IPS DF 4.7 (cell line): ENCODE measurements at regions not wholly inside any gene's neighbourhood (a gene's known extent, or its start where the extent isn't known, plus 50 kb on each side); places are given as distances from the start of the nearest gene placed in this dataset.
A peak's percentile ranks its signal among the peaks of the same experiment; 100 is the strongest.

Experiments
- DNase-seq: peaks from one replicate; pipeline ENCODE4 v3.0.0-alpha.2; 2013; ENCODE audit warnings: low spot score; ENCODE audit errors: extremely low read depth

DNA sequence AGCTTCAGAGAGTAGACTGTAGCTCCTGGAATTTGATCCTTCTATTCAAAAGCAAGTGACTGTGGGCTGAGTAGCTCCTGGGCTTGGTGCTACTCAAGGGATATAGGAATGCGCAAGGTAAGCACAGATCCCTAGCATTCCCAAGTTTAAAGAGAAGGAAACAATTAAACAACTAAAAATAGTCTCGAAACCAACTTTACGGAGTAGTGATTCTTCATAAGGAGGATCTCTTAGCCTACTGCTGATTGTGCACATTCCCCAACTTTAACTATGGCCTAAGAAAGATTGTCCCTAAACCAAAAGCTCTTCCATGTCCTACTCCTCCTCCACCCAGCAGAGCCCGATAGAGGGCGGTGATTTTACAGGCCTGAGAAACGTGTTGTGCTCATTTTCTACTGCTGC is 226.5 kb upstream of the CAMK1G start:
- no peak for DNase-seq

DNA sequence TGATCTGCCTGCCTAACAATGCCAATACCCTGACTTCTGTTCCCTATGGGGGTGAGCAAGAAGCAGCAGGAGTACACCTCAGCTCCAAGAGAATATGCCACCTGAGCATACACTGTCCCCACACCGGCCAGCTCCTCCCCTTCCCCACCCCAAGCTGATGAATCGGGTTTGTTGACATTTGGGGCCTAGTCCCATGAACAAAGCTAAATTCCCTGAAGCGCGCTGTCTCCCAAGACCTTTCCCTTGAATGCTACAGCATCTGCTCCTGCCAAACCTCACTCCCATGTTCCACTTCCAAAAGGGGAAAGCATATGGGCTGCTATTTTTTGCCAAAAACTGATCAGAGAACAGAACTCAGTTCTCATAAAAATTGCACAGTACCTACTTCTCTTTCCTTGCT is 220.4 kb upstream of the CAMK1G start:
- no peak for DNase-seq

- no peak for DNase-seq
These were observed 218.8 kb upstream of the CAMK1G start for GRCh38 chr1:209364716-209365115.

DNA sequence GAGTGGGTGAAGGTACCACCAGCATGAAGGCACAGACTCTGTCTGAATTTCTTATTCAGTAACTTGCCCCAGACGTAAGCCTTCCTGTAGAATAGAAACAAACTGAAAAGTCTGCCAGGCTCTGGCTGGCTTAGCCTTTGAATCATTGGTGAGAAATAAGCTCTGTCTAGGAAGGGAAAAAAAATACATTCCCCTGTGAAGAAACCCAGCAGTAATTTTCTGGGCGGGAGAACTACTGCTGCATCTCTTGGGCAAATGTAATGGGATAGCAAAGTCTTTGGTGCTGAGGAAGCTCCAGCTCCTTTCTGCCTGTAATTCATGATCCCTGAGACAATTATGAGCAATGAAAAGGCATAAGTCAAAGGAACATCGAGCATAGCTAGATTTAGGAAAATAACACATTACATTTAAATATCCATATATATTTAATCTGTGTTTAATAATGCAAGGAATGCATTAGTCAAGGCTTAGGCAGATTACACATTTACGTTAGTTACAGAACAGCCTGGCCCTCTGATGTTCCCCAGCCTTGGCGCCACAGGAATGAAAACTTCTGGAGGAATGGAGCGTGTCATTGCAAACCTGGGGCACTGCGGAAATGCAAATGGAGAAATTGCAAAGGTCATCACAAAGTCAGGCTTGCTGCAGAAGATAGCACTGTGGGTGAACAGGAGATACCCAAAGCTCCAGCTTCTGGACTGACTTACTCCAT is 216.3 kb upstream of the CAMK1G start:
- no peak for DNase-seq

GRCh38 chr1:209368864-209369598 is 214.5 kb upstream of the CAMK1G start:
- no peak for DNase-seq

- no peak for DNase-seq
These were observed 213.1 kb upstream of the CAMK1G start for GRCh38 chr1:209370241-209370995.

- no peak for DNase-seq
These were observed 208.4 kb upstream of the CAMK1G start for GRCh38 chr1:209375097-209375496.

- no peak for DNase-seq
These were observed 207.7 kb upstream of the CAMK1G start for GRCh38 chr1:209375671-209376365.

DNA sequence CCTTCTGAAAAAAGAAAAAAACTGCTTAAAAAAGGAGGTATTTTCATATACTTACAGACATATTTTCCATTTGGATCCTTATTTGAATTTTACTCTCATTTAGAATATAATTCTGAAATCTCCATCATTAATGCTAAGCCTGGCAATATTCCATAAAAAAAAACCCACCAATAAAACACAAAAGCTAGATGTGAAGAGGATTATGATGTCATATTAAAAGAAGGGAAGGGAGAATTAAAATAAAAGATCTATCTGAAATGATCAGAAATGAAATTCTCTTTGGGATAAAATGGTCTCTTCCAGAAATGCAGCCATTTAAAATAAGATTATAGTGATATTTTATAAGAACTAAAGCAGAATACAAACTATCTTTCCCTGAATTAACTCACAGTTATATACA is 206.7 kb upstream of the CAMK1G start:
- no peak for DNase-seq

GRCh38 chr1:209377995-209378394 is 205.5 kb upstream of the CAMK1G start:
- DNase-seq: no peak

DNA sequence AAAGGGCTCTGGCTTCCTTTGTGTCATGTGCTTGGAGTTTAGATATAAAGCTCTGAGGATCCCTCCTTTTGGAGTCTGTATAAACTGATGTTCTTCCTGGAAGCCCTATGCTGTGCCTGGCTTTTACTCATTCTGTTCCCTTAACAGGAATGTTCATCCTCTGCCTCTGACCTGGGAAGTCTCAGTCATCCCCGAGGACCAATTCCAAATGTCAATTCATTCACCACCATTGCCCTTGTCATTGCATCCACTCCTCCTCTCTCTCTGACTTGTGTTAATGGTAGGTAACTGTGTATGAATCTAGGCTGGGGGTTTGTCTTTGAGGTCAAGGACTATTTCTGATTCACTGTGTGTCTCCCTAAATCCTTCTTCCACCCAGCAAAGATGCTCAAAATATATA is 204.2 kb upstream of the CAMK1G start:
- no peak for DNase-seq

GRCh38 chr1:209380420-209380819 is 203.1 kb upstream of the CAMK1G start:
- DNase-seq: no peak

GRCh38 chr1:209382231-209383100 is 201.0 kb upstream of the CAMK1G start:
- DNase-seq: no peak

- DNase-seq: no peak
These were observed 200.1 kb upstream of the CAMK1G start for GRCh38 chr1:209383422-209383821.

- DNase-seq: peak; percentile 60
These were observed 199.4 kb upstream of the CAMK1G start for GRCh38 chr1:209383907-209384709.

GRCh38 chr1:209384710-209385550 is 198.6 kb upstream of the CAMK1G start:
- DNase-seq: no peak

DNA sequence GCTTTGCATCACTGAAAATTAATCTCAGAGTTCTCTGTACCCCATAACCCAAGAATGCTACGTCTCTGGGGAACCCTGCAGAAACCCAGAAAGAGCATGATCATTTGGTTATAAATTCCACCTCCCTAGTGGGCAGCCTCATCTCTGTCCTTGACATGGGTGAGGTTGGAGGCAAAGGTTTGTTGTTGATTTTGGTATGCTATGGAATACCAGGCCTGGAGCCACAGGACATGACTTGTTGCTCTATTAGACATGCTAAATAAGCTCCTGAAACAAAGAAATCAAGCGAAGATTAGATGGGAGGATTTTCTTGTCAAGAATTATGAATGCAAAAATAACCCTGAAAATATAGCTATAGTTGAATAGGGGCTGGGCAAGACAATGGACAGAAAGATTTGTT is 197.4 kb upstream of the CAMK1G start:
- DNase-seq: no peak

GRCh38 chr1:209387271-209387968 is 196.1 kb upstream of the CAMK1G start:
- DNase-seq: no peak
